ENCODE measurements at regions not wholly inside any gene's neighbourhood (a gene's known extent, or its start where the extent isn't known, plus 50 kb on each side); places are given as distances from the start of the nearest gene placed in this dataset.
"Not testable (repeated sequence)": the region's sequence is repeated elsewhere in the genome, so short reads cannot be mapped to it uniquely, and the experiment has no call there.

GRCh38 chr16:70061671-70062218 lies 52.4 kb upstream of the PDPR start:
- not testable (repeated sequence) for TF ChIP-seq ZNF274 (IDR thresholded peaks at IDR 0.05; ENCODE audit: borderline replicate concordance, extremely low read depth, low read length); GABPA (IDR thresholded peaks at IDR 0.05; ENCODE audit: borderline replicate concordance, insufficient read depth, low read length); NRF1 (IDR thresholded peaks at IDR 0.05; ENCODE audit: low read depth, low read length); CHD2 (IDR thresholded peaks at IDR 0.05; ENCODE audit: low read length); RFX5 (IDR thresholded peaks at IDR 0.05; ENCODE audit: borderline replicate concordance, low read depth, low read length); POLR2A (IDR thresholded peaks at IDR 0.05; ENCODE audit: control extremely low read depth in 1 of 2, low read depth in 2 of 2, low read length in 2 of 2)
- TF ChIP-seq, protein P1, sequence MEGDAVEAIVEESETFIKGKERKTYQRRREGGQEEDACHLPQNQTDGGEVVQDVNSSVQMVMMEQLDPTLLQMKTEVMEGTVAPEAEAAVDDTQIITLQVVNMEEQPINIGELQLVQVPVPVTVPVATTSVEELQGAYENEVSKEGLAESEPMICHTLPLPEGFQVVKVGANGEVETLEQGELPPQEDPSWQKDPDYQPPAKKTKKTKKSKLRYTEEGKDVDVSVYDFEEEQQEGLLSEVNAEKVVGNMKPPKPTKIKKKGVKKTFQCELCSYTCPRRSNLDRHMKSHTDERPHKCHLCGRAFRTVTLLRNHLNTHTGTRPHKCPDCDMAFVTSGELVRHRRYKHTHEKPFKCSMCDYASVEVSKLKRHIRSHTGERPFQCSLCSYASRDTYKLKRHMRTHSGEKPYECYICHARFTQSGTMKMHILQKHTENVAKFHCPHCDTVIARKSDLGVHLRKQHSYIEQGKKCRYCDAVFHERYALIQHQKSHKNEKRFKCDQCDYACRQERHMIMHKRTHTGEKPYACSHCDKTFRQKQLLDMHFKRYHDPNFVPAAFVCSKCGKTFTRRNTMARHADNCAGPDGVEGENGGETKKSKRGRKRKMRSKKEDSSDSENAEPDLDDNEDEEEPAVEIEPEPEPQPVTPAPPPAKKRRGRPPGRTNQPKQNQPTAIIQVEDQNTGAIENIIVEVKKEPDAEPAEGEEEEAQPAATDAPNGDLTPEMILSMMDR (IDR thresholded peaks at IDR 0.05; ENCODE audit: control extremely low read depth in 1 of 3, insufficient read depth in 1 of 3, low read depth in 1 of 3, low read length in 3 of 3), result not testable (repeated sequence)
- TF ChIP-seq, protein P2, sequence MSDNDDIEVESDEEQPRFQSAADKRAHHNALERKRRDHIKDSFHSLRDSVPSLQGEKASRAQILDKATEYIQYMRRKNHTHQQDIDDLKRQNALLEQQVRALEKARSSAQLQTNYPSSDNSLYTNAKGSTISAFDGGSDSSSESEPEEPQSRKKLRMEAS (IDR thresholded peaks at IDR 0.05), result not testable (repeated sequence)
